H1 (cell line): ENCODE measurements at regions not wholly inside any gene's neighbourhood (a gene's known extent, or its start where the extent isn't known, plus 50 kb on each side); places are given as distances from the start of the nearest gene placed in this dataset.
A peak's percentile ranks its signal among the peaks of the same experiment; 100 is the strongest.

Source experiments
- CTCF ChIA-PET: fragments of 300-600 bp; sonication (Branson Sonifier 250); formaldehyde crosslinking; loops from one replicate; lab custom pipeline; 2021; ENCODE audit not compliant: partially characterized antibody; lab: Charles Lee
- POLR2A ChIA-PET: fragments of 300-600 bp; sonication (Branson Sonifier 250); formaldehyde crosslinking; loops from one replicate; lab custom pipeline; 2021; ENCODE audit warnings: inconsistent platforms; ENCODE audit not compliant: partially characterized antibody; lab: Charles Lee
- DNase-seq, 2 experiments: peaks; one replicate each; pipeline versions ENCODE4 v3.0.0 to v3.0.0-alpha.2; 2010 to 2022; ENCODE audit warnings: low spot score in 2 of 2, low read depth in 1 of 2, mixed read lengths in 1 of 2
- FAIRE-seq: peaks from 2 replicates; lab custom pipeline; 2011; peaks lifted over from hg19 to GRCh38; lab: Jason Lieb, UNC
- H2AFZ ChIP-seq: 2 replicates; pipeline ENCODE4 v1.8.1; 2012; ENCODE audit warnings: low read length, inconsistent platforms
- H2AK5ac ChIP-seq: 2 replicates; pipeline ENCODE4 v1.6.1; 2013; ENCODE audit warnings: low read depth, low read length
- H2BK120ac ChIP-seq: replicated peaks from 2 replicates; pipeline ENCODE3; 2013; ENCODE audit warnings: low read depth, low read length, inconsistent platforms
- H2BK12ac ChIP-seq: 2 replicates; pipeline ENCODE4 v1.6.1; 2013; ENCODE audit warnings: low read depth, low read length
- H2BK15ac ChIP-seq: 2 replicates; pipeline ENCODE4 v1.6.1; 2013; ENCODE audit warnings: low read length
- H2BK20ac ChIP-seq: 2 replicates; pipeline ENCODE4 v1.6.1; 2013; ENCODE audit warnings: low read length
- H2BK5ac ChIP-seq: 2 replicates; pipeline ENCODE4 v1.6.1; 2013; ENCODE audit warnings: low read depth, low read length
- H3K14ac ChIP-seq: 2 replicates; pipeline ENCODE4 v1.6.1; 2013; ENCODE audit warnings: inconsistent platforms; ENCODE audit not compliant: insufficient read length
- H3K18ac ChIP-seq: 2 replicates; pipeline ENCODE4 v1.6.1; 2013; ENCODE audit warnings: low read length; ENCODE audit errors: extremely low read depth
- H3K23ac ChIP-seq: 2 replicates; pipeline ENCODE4 v1.6.1; 2013; ENCODE audit warnings: inconsistent platforms; ENCODE audit not compliant: insufficient read length
- H3K23me2 ChIP-seq: 2 replicates; pipeline ENCODE4 v1.6.1; 2013; ENCODE audit warnings: low read depth, low read length
- H3K27ac ChIP-seq: 2 replicates; pipeline ENCODE4 v1.6.1; 2011; ENCODE audit warnings: low read depth, low read length, inconsistent platforms
- H3K27me3 ChIP-seq, 4 experiments: replicated peaks in 1 of 4; 1 replicate in 1 of 4; 2 replicates in 3 of 4; pipeline versions ENCODE4 v1.6.1 to v1.8.1; 2011 to 2013; ENCODE audit warnings: low read length in 3 of 4, mild to moderate bottlenecking in 3 of 4, inconsistent platforms in 2 of 4, mixed read lengths in 2 of 4, moderate library complexity in 1 of 4; ENCODE audit not compliant: control insufficient read depth in 3 of 4, insufficient read depth in 3 of 4; ENCODE audit errors: extremely low read depth in 1 of 4
- H3K36me3 ChIP-seq, 4 experiments: 2 replicates each; pipeline versions ENCODE4 v1.6.1 to v1.8.1; 2011 to 2013; ENCODE audit warnings: mild to moderate bottlenecking in 4 of 4, low read length in 3 of 4, moderate library complexity in 2 of 4, control low read depth in 1 of 4, inconsistent platforms in 1 of 4; ENCODE audit not compliant: insufficient read depth in 4 of 4, control insufficient read depth in 2 of 4
- H3K4ac ChIP-seq: replicated peaks from 2 replicates; pipeline ENCODE3; 2013; ENCODE audit warnings: low read length, low read depth, mixed read lengths, inconsistent platforms; ENCODE audit not compliant: insufficient read length
- H3K4me1 ChIP-seq, 4 experiments: replicated peaks in 1 of 4; 1 replicate in 1 of 4; 2 replicates in 3 of 4; pipeline versions ENCODE4 v1.6.1 to v1.8.1; 2011 to 2013; ENCODE audit warnings: low read length in 3 of 4, inconsistent platforms in 2 of 4, mixed read lengths in 1 of 4; ENCODE audit not compliant: insufficient read depth in 4 of 4, control insufficient read depth in 3 of 4
- H3K4me2 ChIP-seq, 2 experiments: 2 replicates each; pipeline versions ENCODE4 v1.6.1 to v1.8.1; 2011 to 2013; ENCODE audit warnings: low read depth in 2 of 2, low read length in 2 of 2, control low read depth in 1 of 2, inconsistent platforms in 1 of 2, mild to moderate bottlenecking in 1 of 2; ENCODE audit not compliant: insufficient read depth in 1 of 2
- H3K4me3 ChIP-seq, 4 experiments: fragments of 200-600, 300-600 bp in 1 of 4; sonication (generic), shearing (Covaris generic), sonication (Bioruptor Twin) in 1 of 4; 2 replicates each; pipeline versions ENCODE4 v1.5.1 to v1.8.1; 2011 to 2016; ENCODE audit warnings: low read length in 4 of 4, low read depth in 3 of 4, control low read depth in 2 of 4, inconsistent platforms in 2 of 4, mild to moderate bottlenecking in 2 of 4, mixed read lengths in 1 of 4, moderate library complexity in 1 of 4; ENCODE audit not compliant: insufficient read depth in 2 of 4; ENCODE audit errors: extremely low read depth in 1 of 4
- H3K56ac ChIP-seq: replicated peaks from 2 replicates; pipeline ENCODE3; 2013; ENCODE audit warnings: low read depth, mild to moderate bottlenecking, mixed read lengths, low read length, inconsistent platforms; ENCODE audit not compliant: insufficient read length
- H3K79me1 ChIP-seq: 2 replicates; pipeline ENCODE4 v1.6.1; 2013; ENCODE audit warnings: low read depth, low read length, control low read depth
- H3K79me2 ChIP-seq, 2 experiments: 2 replicates each; pipeline versions ENCODE4 v1.6.1 to v1.8.1; 2012 to 2013; ENCODE audit warnings: low read length in 2 of 2, mild to moderate bottlenecking in 2 of 2, inconsistent platforms in 1 of 2; ENCODE audit not compliant: insufficient read depth in 2 of 2, control insufficient read depth in 1 of 2
- H3K9ac ChIP-seq, 4 experiments: replicated peaks in 1 of 4; 1 replicate in 1 of 4; 2 replicates in 3 of 4; pipeline versions ENCODE4 v1.6.1 to v1.8.1; 2011 to 2013; ENCODE audit warnings: low read depth in 3 of 4, low read length in 3 of 4, control low read depth in 2 of 4, mild to moderate bottlenecking in 2 of 4, moderate library complexity in 2 of 4, inconsistent platforms in 1 of 4; ENCODE audit errors: extremely low read depth in 1 of 4
- H3K9me3 ChIP-seq, 2 experiments: 2 replicates each; pipeline versions ENCODE4 v1.6.1 to v1.8.1; 2012 to 2013; ENCODE audit warnings: mild to moderate bottlenecking in 2 of 2, moderate library complexity in 2 of 2, control low read depth in 1 of 2, inconsistent platforms in 1 of 2, low read depth in 1 of 2, low read length in 1 of 2, mixed read lengths in 1 of 2; ENCODE audit not compliant: insufficient read depth in 2 of 2
- H4K20me1 ChIP-seq, 2 experiments: replicated peaks in 1 of 2; 2 replicates each; pipeline versions ENCODE3 to v1.8.1; 2011 to 2013; ENCODE audit warnings: inconsistent platforms in 2 of 2, low read length in 2 of 2, mild to moderate bottlenecking in 1 of 2; ENCODE audit not compliant: insufficient read depth in 2 of 2, control insufficient read depth in 1 of 2
- H4K5ac ChIP-seq: 2 replicates; pipeline ENCODE4 v1.6.1; 2013; ENCODE audit warnings: low read length, low read depth, mixed read lengths, inconsistent platforms; ENCODE audit not compliant: insufficient read length
- H4K8ac ChIP-seq: 2 replicates; pipeline ENCODE4 v1.8.0; 2013; ENCODE audit warnings: mild to moderate bottlenecking, moderate library complexity, low read length, inconsistent platforms; ENCODE audit not compliant: insufficient read depth; ENCODE audit errors: extremely low read depth
- H4K91ac ChIP-seq: replicated peaks from 2 replicates; pipeline ENCODE3; 2013; ENCODE audit warnings: low read length, mixed read lengths, inconsistent platforms; ENCODE audit not compliant: insufficient read length
- SRF ChIP-seq: IDR thresholded peaks from 2 replicates; pipeline ENCODE4 v1.6.1; 2011; ENCODE audit warnings: mild to moderate bottlenecking, low read depth, low read length, moderate library complexity
- SUZ12 ChIP-seq: fragments of 200-600 bp; sonication (generic); IDR thresholded peaks from 2 replicates; pipeline ENCODE4 v1.6.1; 2012; ENCODE audit warnings: mild to moderate bottlenecking, inconsistent platforms, low read length, moderate library complexity, mixed read lengths
- WGBS, 2 experiments: shearing (Covaris generic) in 1 of 2; methylation state at CpG; one replicate each; pipeline versions ENCODE4 v1.1.6 to v1.1.7; 2013 to 2015; ENCODE audit warnings: low lambda C conversion rate in 2 of 2, mixed read lengths in 2 of 2, inconsistent platforms in 1 of 2, low coverage in 1 of 2, missing lambda C conversion rate in 1 of 2; ENCODE audit not compliant: insufficient replicate concordance in 2 of 2, insufficient coverage in 1 of 2, insufficient read length in 1 of 2; ENCODE audit errors: extremely low coverage in 1 of 2, missing lambda C conversion rate in 1 of 2; 5-methylcytosine and 5-hydroxymethylcytosine counted together

GRCh38 chr6:6918216-6918983 lies 189.4 kb upstream of the RREB1 start:
- Histone ChIP-seq H3K27me3 (no peaks in the 10 kb centered on the region), H3K9me3 (peaks cover 0 to 2% of the 10 kb centered on the region in 2 experiments; a peak in 1 of 4 replicates), H2BK20ac (no peak overlapping the region), H4K5ac (no peak overlapping the region), H3K4ac (no peak overlapping the region), H4K20me1 (no peaks in the 10 kb centered on the region), H2AFZ (no peak overlapping the region), H3K36me3 (no peaks in the 10 kb centered on the region), H3K79me1 (no peaks in the 10 kb centered on the region), H3K23ac (no peak overlapping the region), H4K8ac (no peak overlapping the region), H4K91ac (no peak overlapping the region), H3K56ac (no peak overlapping the region), H2BK5ac (no peak overlapping the region), H3K27ac (no peak overlapping the region), H2BK12ac (no peak overlapping the region), H3K4me2 (no peak overlapping the region), H3K14ac (no peak overlapping the region), H3K23me2 (no peaks in the 10 kb centered on the region), H3K4me1 (no peaks in the 10 kb centered on the region; a peak in 1 of 7 replicates), H2BK120ac (no peak overlapping the region), H3K4me3 (no peak overlapping the region), H3K18ac (no peak overlapping the region), H3K79me2 (no peaks in the 10 kb centered on the region), H3K9ac (no peak overlapping the region), H2AK5ac (no peak overlapping the region), H2BK15ac (no peak overlapping the region)
- FAIRE-seq (no peak), DNase-seq (no peak)
- WGBS, 2 experiments: 84% methylated on average over 12 of the region's 12 CpGs; no CpG with 5 or more reads in 1 of the 2 experiments
- ChIA-PET POLR2A (no interaction called here), CTCF (interaction anchor here (0.6 kb wide), 1 partner anchor 221 kb away, joined by 3 read pairs; no protein-coding TSS in a partner anchor)
- TF ChIP-seq SRF: peak; percentile 34; the same call in 1 of the 2 replicates
- TF ChIP-seq SUZ12: no peak
